ENCODE measurements at regions not wholly inside any gene's neighbourhood (a gene's known extent, or its start where the extent isn't known, plus 50 kb on each side); places are given as distances from the start of the nearest gene placed in this dataset.

GRCh38 chr2:220641137-220641536 is 931.0 kb downstream of the EPHA4 start:
- no peak overlapping the region for H3K4me3 ChIP-seq (ENCODE audit: low read length, poor library complexity, severe bottlenecking)
- no peaks in the 10 kb centered on the region for H3K79me2 ChIP-seq (ENCODE audit: insufficient read depth, low read length)
- no peaks in the 10 kb centered on the region for H3K36me3 ChIP-seq (ENCODE audit: insufficient read depth, low read length)
- H3K4me1 ChIP-seq (ENCODE audit: insufficient read depth, low read length, poor library complexity, severe bottlenecking) = no peaks in the 10 kb centered on the region
- H3K9me2 ChIP-seq (replicated peaks; ENCODE audit: low read depth, low read length) = no peaks in the 10 kb centered on the region
- no peak overlapping the region for H2AFZ ChIP-seq (ENCODE audit: low read length)
- no peaks in the 10 kb centered on the region for H3K27me3 ChIP-seq (ENCODE audit: insufficient read depth, low read length, poor library complexity, severe bottlenecking)
- no peaks in the 10 kb centered on the region for H3K9me3 ChIP-seq (ENCODE audit: insufficient read depth, low read depth, low read length)
- TF ChIP-seq CTCF (conservative IDR thresholded peaks at IDR 0.05; ENCODE audit: low read length) (no peak), EZH2phosphoT487 (IDR thresholded peaks at IDR 0.05; ENCODE audit: borderline replicate concordance) (no peak)
- H3K9ac ChIP-seq (ENCODE audit: low read depth, low read length, poor library complexity, severe bottlenecking) = no peak overlapping the region
- no peaks in the 10 kb centered on the region for H4K20me1 ChIP-seq (ENCODE audit: insufficient read depth, low read length, poor library complexity, severe bottlenecking)
- no peak overlapping the region for H3K4me2 ChIP-seq (ENCODE audit: low read depth, low read length, poor library complexity, severe bottlenecking)
- no peaks in the 10 kb centered on the region for H3F3A ChIP-seq (ENCODE audit: low read depth)

GRCh38 chr2:220646424-220646823 is 925.7 kb downstream of the EPHA4 start:
- no peak overlapping the region for H3K4me2 ChIP-seq (ENCODE audit: low read depth, low read length, poor library complexity, severe bottlenecking)
- H3F3A ChIP-seq (ENCODE audit: low read depth) = no peaks in the 10 kb centered on the region
- no peaks in the 10 kb centered on the region for H3K36me3 ChIP-seq (ENCODE audit: insufficient read depth, low read length)
- no peaks in the 10 kb centered on the region for H3K9me3 ChIP-seq (ENCODE audit: insufficient read depth, low read depth, low read length)
- H3K4me3 ChIP-seq (ENCODE audit: low read length, poor library complexity, severe bottlenecking) = no peak overlapping the region
- no peak overlapping the region for H2AFZ ChIP-seq (ENCODE audit: low read length)
- H3K9me2 ChIP-seq (replicated peaks; ENCODE audit: low read depth, low read length) = no peaks in the 10 kb centered on the region
- H3K4me1 ChIP-seq (ENCODE audit: insufficient read depth, low read length, poor library complexity, severe bottlenecking) = no peaks in the 10 kb centered on the region
- no peaks in the 10 kb centered on the region for H3K27me3 ChIP-seq (ENCODE audit: insufficient read depth, low read length, poor library complexity, severe bottlenecking)
- TF ChIP-seq CTCF (conservative IDR thresholded peaks at IDR 0.05; ENCODE audit: low read length) (no peak), EZH2phosphoT487 (IDR thresholded peaks at IDR 0.05; ENCODE audit: borderline replicate concordance) (no peak)
- H3K79me2 ChIP-seq (ENCODE audit: insufficient read depth, low read length) = no peaks in the 10 kb centered on the region
- no peaks in the 10 kb centered on the region for H4K20me1 ChIP-seq (ENCODE audit: insufficient read depth, low read length, poor library complexity, severe bottlenecking)
- no peak overlapping the region for H3K9ac ChIP-seq (ENCODE audit: low read depth, low read length, poor library complexity, severe bottlenecking)

- no peaks in the 10 kb centered on the region for H3K36me3 ChIP-seq (ENCODE audit: insufficient read depth, low read length)
- no peaks in the 10 kb centered on the region for H3F3A ChIP-seq (ENCODE audit: low read depth)
- H3K4me1 ChIP-seq (ENCODE audit: insufficient read depth, low read length, poor library complexity, severe bottlenecking) = no peaks in the 10 kb centered on the region
- no peaks in the 10 kb centered on the region for H3K27me3 ChIP-seq (ENCODE audit: insufficient read depth, low read length, poor library complexity, severe bottlenecking)
- no peak for TF ChIP-seq EZH2phosphoT487 (IDR thresholded peaks at IDR 0.05; ENCODE audit: borderline replicate concordance)
- TF ChIP-seq CTCF (conservative IDR thresholded peaks at IDR 0.05; ENCODE audit: low read length) = no peak
- H3K9me2 ChIP-seq (replicated peaks; ENCODE audit: low read depth, low read length) = no peaks in the 10 kb centered on the region
- no peaks in the 10 kb centered on the region for H3K79me2 ChIP-seq (ENCODE audit: insufficient read depth, low read length)
- H3K9ac ChIP-seq (ENCODE audit: low read depth, low read length, poor library complexity, severe bottlenecking) = no peak overlapping the region
- H3K4me3 ChIP-seq (ENCODE audit: low read length, poor library complexity, severe bottlenecking) = no peak overlapping the region
- H3K4me2 ChIP-seq (ENCODE audit: low read depth, low read length, poor library complexity, severe bottlenecking) = no peak overlapping the region
- H2AFZ ChIP-seq (ENCODE audit: low read length) = no peak overlapping the region
- H3K9me3 ChIP-seq (ENCODE audit: insufficient read depth, low read depth, low read length) = no peaks in the 10 kb centered on the region
- no peaks in the 10 kb centered on the region for H4K20me1 ChIP-seq (ENCODE audit: insufficient read depth, low read length, poor library complexity, severe bottlenecking)
Measured at GRCh38 chr2:220648628-220649027, 923.5 kb downstream of the EPHA4 start.

All from Loucy (cell line).